ENCODE measurements at regions not wholly inside any gene's neighbourhood (a gene's known extent, or its start where the extent isn't known, plus 50 kb on each side); places are given as distances from the start of the nearest gene placed in this dataset.

- H3K9me3 ChIP-seq (replicated peaks in 1 of 3): peaks cover 0 to 4% (median 0%) of the 10 kb centered on the region in 3 donors
- no peak for DNase-seq
- H3K36me3 ChIP-seq (replicated peaks in 1 of 2): no peaks in the 10 kb centered on the region
- no peak overlapping the region for H3K4me3 ChIP-seq
- 42 to 52% (median 47%) methylated on average over 3 of the region's 3 CpGs for WGBS, 4 donors
- H3K27ac ChIP-seq: no peak overlapping the region
- intact Hi-C loops (cut with DNase I): no loop called here
- TF ChIP-seq CTCF (IDR thresholded peaks at IDR 0.05) (no peak), POLR2A (IDR thresholded peaks at IDR 0.05) (no peak)
- H3K27me3 ChIP-seq: no peaks in the 10 kb centered on the region
- H3K4me1 ChIP-seq (replicated peaks in 1 of 2): no peaks in the 10 kb centered on the region
Observed at GRCh38 chr1:37127254-37127748, 93.0 kb upstream of the GRIK3 start.

GRCh38 chr1:37128091-37128490 lies 93.8 kb upstream of the GRIK3 start:
- WGBS, 4 donors: 77 to 94% (median 90%) methylated on average over 5 to 6 of the region's 6 CpGs
- intact Hi-C loops (cut with DNase I): no loop called here
- TF ChIP-seq CTCF (IDR thresholded peaks at IDR 0.05): no peak
- TF ChIP-seq POLR2A (IDR thresholded peaks at IDR 0.05): no peak
- no peaks in the 10 kb centered on the region for H3K4me1 ChIP-seq (replicated peaks in 1 of 2)
- H3K27ac ChIP-seq: no peak overlapping the region
- no peaks in the 10 kb centered on the region for H3K27me3 ChIP-seq
- H3K36me3 ChIP-seq (replicated peaks in 1 of 2): no peaks in the 10 kb centered on the region
- DNase-seq: no peak
- H3K4me3 ChIP-seq: no peak overlapping the region
- no peaks in the 10 kb centered on the region for H3K9me3 ChIP-seq (replicated peaks in 1 of 3)

- 59 to 66% (median 61%) methylated on average over 5 of the region's 5 CpGs for WGBS, 4 donors
- Histone ChIP-seq H3K4me1 (replicated peaks in 1 of 2) (no peaks in the 10 kb centered on the region), H3K27me3 (no peaks in the 10 kb centered on the region), H3K4me3 (no peak overlapping the region), H3K27ac (no peak overlapping the region), H3K36me3 (replicated peaks in 1 of 2) (no peaks in the 10 kb centered on the region), H3K9me3 (replicated peaks in 1 of 3) (no peaks in the 10 kb centered on the region)
- no peak for TF ChIP-seq CTCF (IDR thresholded peaks at IDR 0.05)
- intact Hi-C loops (cut with DNase I): no loop called here
- no peak for DNase-seq
Observed at GRCh38 chr1:37130221-37130948, 96.1 kb upstream of the GRIK3 start.

- no peak overlapping the region for H3K4me3 ChIP-seq
- H3K27ac ChIP-seq: no peak overlapping the region
- H3K36me3 ChIP-seq (replicated peaks in 1 of 2): no peaks in the 10 kb centered on the region
- TF ChIP-seq CTCF (IDR thresholded peaks at IDR 0.05) (no peak), POLR2A (IDR thresholded peaks at IDR 0.05) (no peak)
- no peaks in the 10 kb centered on the region for H3K4me1 ChIP-seq (replicated peaks in 1 of 2)
- intact Hi-C loops (cut with DNase I): no loop called here
- WGBS, 4 donors: 57 to 77% (median 76%) methylated on average over 5 of the region's 5 CpGs
- H3K27me3 ChIP-seq: no peaks in the 10 kb centered on the region
- H3K9me3 ChIP-seq (replicated peaks in 1 of 3): no peaks in the 10 kb centered on the region
- DNase-seq: no peak
Observed at GRCh38 chr1:37131281-37131680, 97.0 kb upstream of the GRIK3 start.
